ENCODE measurements at regions not wholly inside any gene's neighbourhood (a gene's known extent, or its start where the extent isn't known, plus 50 kb on each side); places are given as distances from the start of the nearest gene placed in this dataset.

DNA sequence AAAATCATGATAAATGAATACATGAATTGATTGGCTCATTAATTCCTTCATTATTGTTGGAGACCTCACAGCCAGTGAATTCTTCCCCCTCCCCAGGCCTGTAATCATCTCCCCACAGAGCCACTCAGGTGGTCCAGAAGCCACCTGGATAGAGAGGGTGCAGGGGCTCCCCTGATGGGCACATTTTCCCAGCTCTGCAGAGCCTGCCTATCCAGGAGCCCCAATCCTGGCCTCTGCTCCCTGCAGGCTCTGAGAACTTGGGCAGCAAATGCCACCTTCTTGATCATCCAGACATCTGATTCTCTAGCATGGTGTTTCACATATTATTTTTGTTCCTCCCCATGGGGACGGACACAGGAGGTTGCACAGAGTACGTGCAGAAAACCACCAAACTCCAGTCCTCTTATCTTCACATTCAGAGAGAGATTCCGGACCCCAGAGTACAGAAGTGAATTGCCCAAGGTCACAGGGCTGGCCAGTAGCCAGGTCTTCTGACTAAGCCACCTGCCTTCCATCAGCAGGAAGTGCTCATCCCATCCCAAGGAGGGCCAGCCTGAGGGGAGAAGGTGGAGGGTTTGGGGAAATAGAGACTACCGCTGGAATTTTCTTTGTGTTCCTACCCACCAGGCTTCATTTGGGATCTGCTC, 348.0 kb downstream of the BUD13 start:
- H3K4me3 ChIP-seq (ENCODE audit: low read depth, low read length): no peak overlapping the region

DNA sequence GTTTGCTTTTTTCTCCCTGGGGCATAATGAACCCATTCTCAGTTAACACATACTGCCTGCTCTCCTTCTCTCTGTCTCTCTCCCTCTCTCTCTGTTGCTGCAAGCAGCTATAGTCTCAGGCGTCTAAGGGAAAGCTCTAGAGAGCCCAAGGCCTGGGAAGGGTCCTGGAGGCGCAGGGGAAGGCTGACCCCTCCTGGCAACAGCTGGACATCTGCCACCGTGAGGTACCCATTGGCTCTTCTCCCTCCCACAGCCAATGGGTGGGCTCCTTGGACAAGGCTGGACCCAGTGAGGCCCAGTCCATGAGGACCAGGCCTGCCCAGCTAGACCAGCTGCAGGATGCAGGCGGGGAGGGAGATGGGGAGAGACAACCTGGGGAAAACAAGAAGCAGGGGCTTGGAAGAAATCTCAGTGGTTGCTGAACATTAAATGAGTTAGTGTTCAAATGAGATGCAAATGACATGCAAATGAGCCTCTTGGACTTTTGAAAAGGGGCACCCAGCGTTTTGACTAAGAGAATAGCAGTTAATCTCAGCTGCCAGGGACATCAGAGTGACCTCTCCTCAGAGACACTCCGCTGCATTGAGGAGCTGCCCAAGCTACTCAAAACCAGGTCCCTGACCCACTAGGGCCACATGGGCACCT, 349.7 kb downstream of the BUD13 start:
- ChIA-PET CTCF (interaction anchor here (0.8 to 1.5 kb wide), 3 partner anchors 76 to 144 kb away, joined by 3 to 9 read pairs (median 7); no protein-coding TSS in a partner anchor), POLR2A (no interaction called here)
- Histone ChIP-seq H3K27me3 (replicated peaks; ENCODE audit: control insufficient read depth, insufficient read depth, low read length) (no peaks in the 10 kb centered on the region), H3K36me3 (ENCODE audit: control insufficient read depth, insufficient read depth, low read length) (no peaks in the 10 kb centered on the region), H3K4me1 (peaks cover 18% of the 10 kb centered on the region), H3K4me3 (ENCODE audit: low read depth, low read length) (no peak overlapping the region), H3K9me3 (no peaks in the 10 kb centered on the region)
- intact Hi-C loops (cut with micrococcal nuclease; ENCODE audit: unreplicated experiment): loop anchor here (1.0 kb wide), 1 partner anchor 142 kb away; no protein-coding TSS in a partner anchor
- no peaks in the 10 kb centered on the region for H3K36me3 Mint-ChIP-seq (ENCODE audit: insufficient read depth, unreplicated experiment)
- no peak overlapping the region for H3K27ac Mint-ChIP-seq (ENCODE audit: unreplicated experiment)
- H3K9me3 Mint-ChIP-seq (ENCODE audit: unreplicated experiment): no peaks in the 10 kb centered on the region
- DNase-seq: peak; percentile 56 to 63
- H3K27me3 Mint-ChIP-seq (ENCODE audit: insufficient read depth, unreplicated experiment): no peaks in the 10 kb centered on the region
- no peak overlapping the region for H3K4me3 Mint-ChIP-seq (ENCODE audit: unreplicated experiment)
- peaks cover 14% of the 10 kb centered on the region for H3K4me1 Mint-ChIP-seq (ENCODE audit: low read depth, unreplicated experiment)
- TF ChIP-seq, protein P1, sequence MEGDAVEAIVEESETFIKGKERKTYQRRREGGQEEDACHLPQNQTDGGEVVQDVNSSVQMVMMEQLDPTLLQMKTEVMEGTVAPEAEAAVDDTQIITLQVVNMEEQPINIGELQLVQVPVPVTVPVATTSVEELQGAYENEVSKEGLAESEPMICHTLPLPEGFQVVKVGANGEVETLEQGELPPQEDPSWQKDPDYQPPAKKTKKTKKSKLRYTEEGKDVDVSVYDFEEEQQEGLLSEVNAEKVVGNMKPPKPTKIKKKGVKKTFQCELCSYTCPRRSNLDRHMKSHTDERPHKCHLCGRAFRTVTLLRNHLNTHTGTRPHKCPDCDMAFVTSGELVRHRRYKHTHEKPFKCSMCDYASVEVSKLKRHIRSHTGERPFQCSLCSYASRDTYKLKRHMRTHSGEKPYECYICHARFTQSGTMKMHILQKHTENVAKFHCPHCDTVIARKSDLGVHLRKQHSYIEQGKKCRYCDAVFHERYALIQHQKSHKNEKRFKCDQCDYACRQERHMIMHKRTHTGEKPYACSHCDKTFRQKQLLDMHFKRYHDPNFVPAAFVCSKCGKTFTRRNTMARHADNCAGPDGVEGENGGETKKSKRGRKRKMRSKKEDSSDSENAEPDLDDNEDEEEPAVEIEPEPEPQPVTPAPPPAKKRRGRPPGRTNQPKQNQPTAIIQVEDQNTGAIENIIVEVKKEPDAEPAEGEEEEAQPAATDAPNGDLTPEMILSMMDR (IDR thresholded peaks at IDR 0.05; ENCODE audit: insufficient read depth in 1 of 2, low read depth in 1 of 2, low read length in 1 of 2, severe bottlenecking in 1 of 2, unreplicated experiment in 1 of 2): peak; percentile 18 to 48
- no TSS peak for BruUV-seq (replicated peaks)

More for the DNA sequence above, 348.0 kb downstream of the BUD13 start:
- no peaks in the 10 kb centered on the region for H3K9me3 ChIP-seq
- H3K36me3 ChIP-seq (ENCODE audit: control insufficient read depth, insufficient read depth, low read length): no peaks in the 10 kb centered on the region
- no TSS peak for BruUV-seq (replicated peaks)
- Mint-ChIP-seq H3K27ac (ENCODE audit: unreplicated experiment) (peak overlapping the region; percentile 39), H3K4me3 (ENCODE audit: unreplicated experiment) (no peak overlapping the region), H3K27me3 (ENCODE audit: insufficient read depth, unreplicated experiment) (no peaks in the 10 kb centered on the region), H3K36me3 (ENCODE audit: insufficient read depth, unreplicated experiment) (no peaks in the 10 kb centered on the region), H3K9me3 (ENCODE audit: unreplicated experiment) (no peaks in the 10 kb centered on the region), H3K4me1 (ENCODE audit: low read depth, unreplicated experiment) (peaks cover 25% of the 10 kb centered on the region)
- ChIA-PET CTCF (no interaction called here), POLR2A (no interaction called here)
- no peak for DNase-seq
- H3K27me3 ChIP-seq (replicated peaks; ENCODE audit: control insufficient read depth, insufficient read depth, low read length): no peaks in the 10 kb centered on the region
- TF ChIP-seq, protein P1 (IDR thresholded peaks at IDR 0.05; ENCODE audit: insufficient read depth in 1 of 2, low read depth in 1 of 2, low read length in 1 of 2, severe bottlenecking in 1 of 2, unreplicated experiment in 1 of 2): no peak
- peaks cover 32% of the 10 kb centered on the region for H3K4me1 ChIP-seq
- intact Hi-C loops (cut with micrococcal nuclease; ENCODE audit: unreplicated experiment): no loop called here

DNA sequence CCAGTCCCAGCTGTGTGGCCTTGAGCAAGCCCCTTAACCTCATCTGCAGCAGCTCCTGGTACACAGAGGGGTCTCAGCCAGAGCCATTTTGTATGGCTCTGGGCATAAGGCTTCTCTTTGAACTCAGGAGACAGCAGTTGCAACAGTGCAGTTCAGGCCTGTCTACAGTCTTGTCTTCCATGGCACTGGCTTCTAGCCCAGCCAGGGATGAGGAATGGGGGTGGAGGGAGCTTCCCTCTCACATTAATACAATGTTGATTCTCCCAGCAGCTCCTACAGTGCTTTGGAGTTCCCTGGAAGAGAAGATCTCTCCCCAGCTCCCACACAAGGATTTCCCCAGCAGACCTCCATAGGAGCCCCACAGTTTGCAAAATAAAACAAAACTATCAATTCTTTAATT, 350.2 kb downstream of the BUD13 start:
- CTCF ChIA-PET: interaction anchor here (0.7 to 1.5 kb wide), 5 partner anchors 15 to 143 kb away, joined by 3 to 9 read pairs (median 3); no protein-coding TSS in a partner anchor

More for the DNA sequence above, 350.2 kb downstream of the BUD13 start:
- no peak for DNase-seq
- Histone ChIP-seq H3K27me3 (replicated peaks; ENCODE audit: control insufficient read depth, insufficient read depth, low read length) (no peaks in the 10 kb centered on the region), H3K9me3 (no peaks in the 10 kb centered on the region), H3K4me1 (peaks cover 14% of the 10 kb centered on the region), H3K4me3 (ENCODE audit: low read depth, low read length) (no peak overlapping the region), H3K36me3 (ENCODE audit: control insufficient read depth, insufficient read depth, low read length) (no peaks in the 10 kb centered on the region)
- no peaks in the 10 kb centered on the region for H3K9me3 Mint-ChIP-seq (ENCODE audit: unreplicated experiment)
- no peak overlapping the region for H3K27ac Mint-ChIP-seq (ENCODE audit: unreplicated experiment)
- POLR2A ChIA-PET: no interaction called here
- intact Hi-C loops (cut with micrococcal nuclease; ENCODE audit: unreplicated experiment): no loop called here
- BruUV-seq (replicated peaks): no TSS peak
- TF ChIP-seq, protein P1 (IDR thresholded peaks at IDR 0.05; ENCODE audit: insufficient read depth in 1 of 2, low read depth in 1 of 2, low read length in 1 of 2, severe bottlenecking in 1 of 2, unreplicated experiment in 1 of 2): no peak
- H3K4me3 Mint-ChIP-seq (ENCODE audit: unreplicated experiment): no peak overlapping the region
- peaks cover 14% of the 10 kb centered on the region for H3K4me1 Mint-ChIP-seq (ENCODE audit: low read depth, unreplicated experiment)
- no peaks in the 10 kb centered on the region for H3K27me3 Mint-ChIP-seq (ENCODE audit: insufficient read depth, unreplicated experiment)
- H3K36me3 Mint-ChIP-seq (ENCODE audit: insufficient read depth, unreplicated experiment): no peaks in the 10 kb centered on the region

All from Caco-2 (cell line).